Mesenchymal stem cell (in vitro differentiated cells and primary cell): ENCODE measurements at regions not wholly inside any gene's neighbourhood (a gene's known extent, or its start where the extent isn't known, plus 50 kb on each side); places are given as distances from the start of the nearest gene placed in this dataset.

Experiments used
- DNase-seq: peaks from one replicate; pipeline ENCODE4 v3.0.0-alpha.2; 2013
- H2AFZ ChIP-seq: one replicate; pipeline ENCODE4 v1.6.1; 2013; ENCODE audit warnings: low read depth, mild to moderate bottlenecking, control low read depth, inconsistent platforms, low read length, moderate library complexity
- H2AK5ac ChIP-seq: 2 replicates; pipeline ENCODE4 v1.6.1; 2013; ENCODE audit warnings: low read length, moderate library complexity, mild to moderate bottlenecking, inconsistent platforms; ENCODE audit not compliant: severe bottlenecking
- H2BK120ac ChIP-seq: one replicate; pipeline ENCODE4 v1.6.1; 2013; ENCODE audit warnings: low read depth, mild to moderate bottlenecking, inconsistent platforms, low read length, moderate library complexity
- H2BK12ac ChIP-seq, 2 experiments: one replicate each; pipeline ENCODE4 v1.6.1; 2013; ENCODE audit warnings: inconsistent platforms in 2 of 2, low read length in 2 of 2, mild to moderate bottlenecking in 2 of 2, moderate library complexity in 2 of 2, control low read depth in 1 of 2
- H2BK15ac ChIP-seq: one replicate; pipeline ENCODE4 v1.6.1; 2013; ENCODE audit warnings: mild to moderate bottlenecking, low read depth, inconsistent platforms; ENCODE audit not compliant: poor library complexity, severe bottlenecking
- H2BK5ac ChIP-seq: 2 replicates; pipeline ENCODE4 v1.6.1; 2013; ENCODE audit warnings: low read depth, mild to moderate bottlenecking, low read length, control low read depth, inconsistent platforms; ENCODE audit not compliant: poor library complexity, severe bottlenecking
- H3K14ac ChIP-seq, 2 experiments: one replicate each; pipeline ENCODE4 v1.6.1; 2013; ENCODE audit warnings: inconsistent platforms in 2 of 2, low read length in 2 of 2, control low read depth in 1 of 2, mild to moderate bottlenecking in 1 of 2, moderate library complexity in 1 of 2
- H3K18ac ChIP-seq, 2 experiments: one replicate each; pipeline ENCODE4 v1.6.1; 2013; ENCODE audit warnings: inconsistent platforms in 2 of 2, low read length in 2 of 2, control low read depth in 1 of 2, low read depth in 1 of 2, mild to moderate bottlenecking in 1 of 2
- H3K23ac ChIP-seq, 2 experiments: one replicate each; pipeline ENCODE4 v1.6.1; 2013; ENCODE audit warnings: inconsistent platforms in 2 of 2, low read length in 2 of 2, mild to moderate bottlenecking in 2 of 2, moderate library complexity in 2 of 2, control low read depth in 1 of 2
- H3K27ac ChIP-seq: 2 replicates; pipeline ENCODE4 v1.5.1; 2013; ENCODE audit warnings: mild to moderate bottlenecking, moderate library complexity, low read length, control low read depth, inconsistent platforms; ENCODE audit not compliant: poor library complexity, severe bottlenecking
- H3K27me3 ChIP-seq, 2 experiments: 2 replicates each; pipeline versions ENCODE4 v1.6.1 to v1.7.0; 2013; ENCODE audit warnings: low read length in 2 of 2, mild to moderate bottlenecking in 2 of 2, moderate library complexity in 2 of 2, control low read depth in 1 of 2, inconsistent platforms in 1 of 2; ENCODE audit not compliant: control insufficient read depth in 1 of 2, insufficient read depth in 1 of 2
- H3K36me3 ChIP-seq, 2 experiments: 2 replicates each; pipeline versions ENCODE4 v1.6.1 to v1.7.0; 2013; ENCODE audit warnings: low read length in 2 of 2, control low read depth in 1 of 2, inconsistent platforms in 1 of 2, low read depth in 1 of 2, mild to moderate bottlenecking in 1 of 2; ENCODE audit not compliant: insufficient read depth in 2 of 2, control insufficient read depth in 1 of 2
- H3K4ac ChIP-seq, 2 experiments: one replicate each; pipeline ENCODE4 v1.6.1; 2013; ENCODE audit warnings: inconsistent platforms in 2 of 2, low read length in 2 of 2, mild to moderate bottlenecking in 2 of 2, moderate library complexity in 2 of 2, control low read depth in 1 of 2, low read depth in 1 of 2
- H3K4me1 ChIP-seq: 2 replicates; pipeline ENCODE4 v1.6.1; 2013; ENCODE audit warnings: low read depth, low read length, control low read depth; ENCODE audit not compliant: control insufficient read depth, insufficient read depth
- H3K4me2 ChIP-seq: 2 replicates; pipeline ENCODE4 v1.6.1; 2013; ENCODE audit warnings: low read length, mild to moderate bottlenecking, inconsistent platforms; ENCODE audit not compliant: poor library complexity, severe bottlenecking
- H3K4me3 ChIP-seq, 2 experiments: 2 replicates each; pipeline versions ENCODE4 v1.5.1 to v1.7.0; 2013; ENCODE audit warnings: low read length in 2 of 2, mild to moderate bottlenecking in 2 of 2, control low read depth in 1 of 2, low read depth in 1 of 2; ENCODE audit not compliant: insufficient read depth in 1 of 2
- H3K79me1 ChIP-seq: replicated peaks from 2 replicates; pipeline ENCODE4 v1.6.1; 2013; ENCODE audit warnings: mild to moderate bottlenecking, control low read depth, low read length, inconsistent platforms; ENCODE audit not compliant: poor library complexity, severe bottlenecking
- H3K9ac ChIP-seq: 2 replicates; pipeline ENCODE4 v1.7.0; 2013; ENCODE audit warnings: mild to moderate bottlenecking, low read length, moderate library complexity
- H3K9me3 ChIP-seq: 2 replicates; pipeline ENCODE4 v1.7.0; 2013; ENCODE audit warnings: mild to moderate bottlenecking, low read length; ENCODE audit not compliant: control insufficient read depth
- H4K8ac ChIP-seq: one replicate; pipeline ENCODE4 v1.6.1; 2013; ENCODE audit warnings: inconsistent platforms, mild to moderate bottlenecking, low read length, moderate library complexity
- H4K91ac ChIP-seq: one replicate; pipeline ENCODE4 v1.6.1; 2013; ENCODE audit warnings: mild to moderate bottlenecking, low read length, inconsistent platforms
- WGBS: methylation state at CpG from one replicate; pipeline ENCODE4 v1.1.7; 2013; ENCODE audit warnings: mixed read lengths; 5-methylcytosine and 5-hydroxymethylcytosine counted together

- no peak for DNase-seq
- Histone ChIP-seq H3K18ac (no peak overlapping the region), H2BK120ac (no peak overlapping the region), H3K9ac (no peak overlapping the region), H3K27me3 (peaks cover 4 to 5% of the 10 kb centered on the region in 2 experiments), H3K27ac (no peak overlapping the region), H3K36me3 (no peaks in the 10 kb centered on the region), H4K91ac (no peak overlapping the region), H3K4me3 (no peak overlapping the region), H2BK15ac (no peak overlapping the region), H2AK5ac (no peak overlapping the region), H3K9me3 (no peaks in the 10 kb centered on the region), H2BK5ac (no peak overlapping the region), H2AFZ (no peak overlapping the region), H3K23ac (no peak overlapping the region), H3K4ac (no peak overlapping the region), H3K4me1 (no peaks in the 10 kb centered on the region), H3K79me1 (no peaks in the 10 kb centered on the region), H2BK12ac (no peak overlapping the region), H3K4me2 (no peak overlapping the region), H4K8ac (no peak overlapping the region), H3K14ac (no peak overlapping the region)
- WGBS: 70% methylated on average over 1 of the region's 1 CpG
Measured at GRCh38 chr4:151831526-151831925, 70.7 kb upstream of the GATB start.

GRCh38 chr4:151830168-151830567 lies 69.4 kb upstream of the GATB start:
- Histone ChIP-seq H2BK120ac (no peak overlapping the region), H4K91ac (no peak overlapping the region), H3K9me3 (no peaks in the 10 kb centered on the region), H2BK12ac (no peak overlapping the region), H3K4me1 (no peaks in the 10 kb centered on the region), H3K4me3 (no peak overlapping the region), H2AFZ (no peak overlapping the region), H3K27me3 (peaks cover 4 to 5% of the 10 kb centered on the region in 2 experiments), H3K23ac (no peak overlapping the region), H2AK5ac (no peak overlapping the region), H3K18ac (no peak overlapping the region), H3K4me2 (no peak overlapping the region), H3K4ac (no peak overlapping the region), H3K36me3 (no peaks in the 10 kb centered on the region), H3K79me1 (no peaks in the 10 kb centered on the region), H4K8ac (no peak overlapping the region), H3K27ac (no peak overlapping the region), H3K14ac (no peak overlapping the region), H3K9ac (no peak overlapping the region), H2BK5ac (no peak overlapping the region), H2BK15ac (no peak overlapping the region)
- no peak for DNase-seq
- 83% methylated on average over 3 of the region's 3 CpGs for WGBS

DNA sequence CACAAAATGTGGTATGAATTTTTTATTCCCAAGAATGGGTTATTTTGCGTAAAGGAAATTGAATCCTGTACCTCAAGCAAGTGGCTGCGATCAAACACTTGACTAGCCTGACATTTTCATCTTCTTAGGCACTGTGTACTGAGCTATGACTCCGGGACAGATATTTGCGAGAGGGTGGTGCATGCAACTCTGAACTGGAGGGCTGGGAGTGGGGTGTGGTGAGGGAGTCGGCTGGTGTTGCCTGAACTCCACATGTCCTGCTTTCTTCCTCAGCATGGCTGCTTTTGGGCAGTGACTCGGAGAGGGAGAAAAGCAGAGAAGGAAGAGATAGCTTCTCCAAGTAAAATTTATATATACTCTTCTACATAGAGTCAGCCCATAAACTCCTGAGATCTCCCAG lies 68.5 kb upstream of the GATB start:
- no peak overlapping the region for H2BK5ac ChIP-seq
- no peak overlapping the region for H4K91ac ChIP-seq
- H3K79me1 ChIP-seq: no peaks in the 10 kb centered on the region
- no peaks in the 10 kb centered on the region for H3K36me3 ChIP-seq
- no peak overlapping the region for H3K9ac ChIP-seq
- H3K4me2 ChIP-seq: no peak overlapping the region
- no peak overlapping the region for H3K4ac ChIP-seq
- no peak overlapping the region for H2BK15ac ChIP-seq
- H3K4me1 ChIP-seq: no peaks in the 10 kb centered on the region
- no peak overlapping the region for H2AK5ac ChIP-seq
- WGBS: 97% methylated on average over 4 of the region's 6 CpGs
- H3K27me3 ChIP-seq: peaks cover 4 to 5% of the 10 kb centered on the region in 2 experiments
- H2BK120ac ChIP-seq: no peak overlapping the region
- no peak for DNase-seq
- H3K27ac ChIP-seq: no peak overlapping the region
- no peak overlapping the region for H3K4me3 ChIP-seq
- no peak overlapping the region for H3K14ac ChIP-seq
- H3K9me3 ChIP-seq: no peaks in the 10 kb centered on the region
- H2BK12ac ChIP-seq: no peak overlapping the region
- peak overlapping the region; percentile 49 for H2AFZ ChIP-seq
- no peak overlapping the region for H3K23ac ChIP-seq
- H3K18ac ChIP-seq: no peak overlapping the region
- no peak overlapping the region for H4K8ac ChIP-seq

DNA sequence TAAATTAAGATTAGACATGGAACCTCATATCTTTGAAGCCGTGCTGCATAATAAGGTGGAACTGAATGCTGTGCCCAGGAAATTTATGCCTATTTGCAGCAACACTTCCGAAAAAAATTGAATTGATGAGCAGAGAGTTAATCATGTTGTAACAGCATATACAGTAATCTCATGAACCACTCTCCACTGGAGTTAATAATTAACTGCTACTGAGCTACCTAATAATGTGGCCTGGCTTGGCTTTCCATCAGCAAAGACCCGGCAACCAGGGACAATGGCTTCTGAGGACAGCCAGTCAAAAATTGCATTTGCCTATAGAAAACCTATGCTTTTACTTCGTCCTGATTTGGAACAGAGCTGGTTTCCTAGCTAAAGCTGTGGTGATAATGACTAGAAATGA lies 63.8 kb upstream of the GATB start:
- H3K27me3 ChIP-seq: peaks cover 5 to 9% of the 10 kb centered on the region in 2 experiments
- H2BK12ac ChIP-seq: no peak overlapping the region
- H3K14ac ChIP-seq: no peak overlapping the region
- H2AK5ac ChIP-seq: no peak overlapping the region
- H3K36me3 ChIP-seq: no peaks in the 10 kb centered on the region
- H3K79me1 ChIP-seq: no peaks in the 10 kb centered on the region
- H3K4ac ChIP-seq: no peak overlapping the region
- H3K27ac ChIP-seq: no peak overlapping the region
- no peak overlapping the region for H4K8ac ChIP-seq
- H2AFZ ChIP-seq: no peak overlapping the region
- H2BK15ac ChIP-seq: no peak overlapping the region
- DNase-seq: no peak
- no peak overlapping the region for H3K18ac ChIP-seq
- H3K9me3 ChIP-seq: no peaks in the 10 kb centered on the region
- 89% methylated on average over 3 of the region's 4 CpGs for WGBS
- no peak overlapping the region for H2BK5ac ChIP-seq
- no peak overlapping the region for H3K23ac ChIP-seq
- no peaks in the 10 kb centered on the region for H3K4me1 ChIP-seq
- H3K4me3 ChIP-seq: no peak overlapping the region
- no peak overlapping the region for H4K91ac ChIP-seq
- H2BK120ac ChIP-seq: no peak overlapping the region
- no peak overlapping the region for H3K9ac ChIP-seq
- no peak overlapping the region for H3K4me2 ChIP-seq
